ENCODE measurements at regions not wholly inside any gene's neighbourhood (a gene's known extent, or its start where the extent isn't known, plus 50 kb on each side); places are given as distances from the start of the nearest gene placed in this dataset.

- 66% methylated on average over 2 of the region's 2 CpGs for WGBS (ENCODE audit: low lambda C conversion rate)
- peaks cover 16 to 19% of the 10 kb centered on the region in 2 experiments; a peak in 2 of 4 replicates for H3K4me1 ChIP-seq (ENCODE audit: control insufficient read depth in 1 of 2, insufficient read depth in 2 of 2, low read depth in 1 of 2, low read length in 1 of 2)
- no peaks in the 10 kb centered on the region for H3K79me2 ChIP-seq (ENCODE audit: insufficient read depth)
- H2AFZ ChIP-seq (ENCODE audit: low read depth) = no peak overlapping the region
- no peak for DNase-seq
- TF ChIP-seq ELF1 (IDR thresholded peaks at IDR 0.05) = no peak
- TF ChIP-seq USF1 (IDR thresholded peaks at IDR 0.05; ENCODE audit: borderline replicate concordance, low read depth) = no peak
- TF ChIP-seq MEF2A (IDR thresholded peaks at IDR 0.05; ENCODE audit: borderline replicate concordance, low read depth) = no peak
- no peak for TF ChIP-seq MAX (IDR thresholded peaks at IDR 0.05; ENCODE audit: low read depth)
- no peak for TF ChIP-seq TAF1 (IDR thresholded peaks at IDR 0.05; ENCODE audit: borderline replicate concordance, low read depth, low read length)
- TF ChIP-seq RCOR1 (IDR thresholded peaks at IDR 0.05; ENCODE audit: low read length) = no peak
- no peak for TF ChIP-seq FOSL2 (IDR thresholded peaks at IDR 0.05; ENCODE audit: borderline replicate concordance, low read depth)
- TF ChIP-seq EP300 (IDR thresholded peaks at IDR 0.05; ENCODE audit: borderline replicate concordance in 1 of 2, low read depth in 1 of 2, low read length in 1 of 2) = no peak
- TF ChIP-seq GATA2 (CRISPR knock-in tag; IDR thresholded peaks at IDR 0.05) = no peak
- TF ChIP-seq, protein P1, sequence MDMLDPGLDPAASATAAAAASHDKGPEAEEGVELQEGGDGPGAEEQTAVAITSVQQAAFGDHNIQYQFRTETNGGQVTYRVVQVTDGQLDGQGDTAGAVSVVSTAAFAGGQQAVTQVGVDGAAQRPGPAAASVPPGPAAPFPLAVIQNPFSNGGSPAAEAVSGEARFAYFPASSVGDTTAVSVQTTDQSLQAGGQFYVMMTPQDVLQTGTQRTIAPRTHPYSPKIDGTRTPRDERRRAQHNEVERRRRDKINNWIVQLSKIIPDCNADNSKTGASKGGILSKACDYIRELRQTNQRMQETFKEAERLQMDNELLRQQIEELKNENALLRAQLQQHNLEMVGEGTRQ (IDR thresholded peaks at IDR 0.05; ENCODE audit: borderline replicate concordance, low read depth, low read length) = no peak
- TF ChIP-seq RXRA (IDR thresholded peaks at IDR 0.05; ENCODE audit: borderline replicate concordance, low read depth) = no peak
- TF ChIP-seq, protein P2, sequence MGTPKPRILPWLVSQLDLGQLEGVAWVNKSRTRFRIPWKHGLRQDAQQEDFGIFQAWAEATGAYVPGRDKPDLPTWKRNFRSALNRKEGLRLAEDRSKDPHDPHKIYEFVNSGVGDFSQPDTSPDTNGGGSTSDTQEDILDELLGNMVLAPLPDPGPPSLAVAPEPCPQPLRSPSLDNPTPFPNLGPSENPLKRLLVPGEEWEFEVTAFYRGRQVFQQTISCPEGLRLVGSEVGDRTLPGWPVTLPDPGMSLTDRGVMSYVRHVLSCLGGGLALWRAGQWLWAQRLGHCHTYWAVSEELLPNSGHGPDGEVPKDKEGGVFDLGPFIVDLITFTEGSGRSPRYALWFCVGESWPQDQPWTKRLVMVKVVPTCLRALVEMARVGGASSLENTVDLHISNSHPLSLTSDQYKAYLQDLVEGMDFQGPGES (IDR thresholded peaks at IDR 0.05; ENCODE audit: low read depth, low read length) = no peak
- no peak for TF ChIP-seq JUND (IDR thresholded peaks at IDR 0.05)
- no peak for TF ChIP-seq GABPA (IDR thresholded peaks at IDR 0.05; ENCODE audit: low read depth)
- TF ChIP-seq, protein P3, sequence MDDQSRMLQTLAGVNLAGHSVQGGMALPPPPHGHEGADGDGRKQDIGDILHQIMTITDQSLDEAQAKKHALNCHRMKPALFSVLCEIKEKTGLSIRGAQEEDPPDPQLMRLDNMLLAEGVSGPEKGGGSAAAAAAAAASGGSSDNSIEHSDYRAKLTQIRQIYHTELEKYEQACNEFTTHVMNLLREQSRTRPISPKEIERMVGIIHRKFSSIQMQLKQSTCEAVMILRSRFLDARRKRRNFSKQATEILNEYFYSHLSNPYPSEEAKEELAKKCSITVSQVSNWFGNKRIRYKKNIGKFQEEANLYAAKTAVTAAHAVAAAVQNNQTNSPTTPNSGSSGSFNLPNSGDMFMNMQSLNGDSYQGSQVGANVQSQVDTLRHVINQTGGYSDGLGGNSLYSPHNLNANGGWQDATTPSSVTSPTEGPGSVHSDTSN (IDR thresholded peaks at IDR 0.05) = no peak
- TF ChIP-seq SMC3 (IDR thresholded peaks at IDR 0.05; ENCODE audit: low read depth, low read length) = no peak
- no peak for TF ChIP-seq FOXM1 (IDR thresholded peaks at IDR 0.05; ENCODE audit: low read depth)
- no peak for TF ChIP-seq NFIC (IDR thresholded peaks at IDR 0.05; ENCODE audit: borderline replicate concordance)
- H3K9ac ChIP-seq = no peak overlapping the region
- H3K4me2 ChIP-seq = no peak overlapping the region
- no peaks in the 10 kb centered on the region for H4K20me1 ChIP-seq (ENCODE audit: insufficient read depth)
- peaks cover 6% of the 10 kb centered on the region for H3F3A ChIP-seq (replicated peaks; ENCODE audit: insufficient read depth)
- ChIA-PET POLR2A (no interaction called here), CTCF (interaction anchor here (0.5 to 2.3 kb wide), 6 partner anchors 9 to 211 kb away, joined by 3 to 9 read pairs (median 3); no protein-coding TSS in a partner anchor)
- H3K9me3 ChIP-seq = no peaks in the 10 kb centered on the region
- H3K36me3 ChIP-seq (replicated peaks in 1 of 2; ENCODE audit: control insufficient read depth in 1 of 2, insufficient read depth in 2 of 2, low read length in 1 of 2) = no peaks in the 10 kb centered on the region
- H3K27me3 ChIP-seq (ENCODE audit: insufficient read depth) = no peaks in the 10 kb centered on the region
- no peaks in the 10 kb centered on the region for H3K9me2 ChIP-seq
- no peak overlapping the region for H3K27ac ChIP-seq (ENCODE audit: low read depth in 2 of 2, low read length in 1 of 2)
- no peak overlapping the region for H3K4me3 ChIP-seq (ENCODE audit: low read depth in 2 of 2, low read length in 1 of 2)
Observed at GRCh38 chr10:14408139-14408538, 77.4 kb upstream of the FRMD4A start.

All from SK-N-SH (cell line).